ENCODE measurements at regions not wholly inside any gene's neighbourhood (a gene's known extent, or its start where the extent isn't known, plus 50 kb on each side); places are given as distances from the start of the nearest gene placed in this dataset.

- no peak overlapping the region for H3K4me2 ChIP-seq (ENCODE audit: control insufficient read depth, insufficient read depth)
- H3K27ac ChIP-seq (ENCODE audit: control insufficient read depth, insufficient read depth): no peak overlapping the region
- intact Hi-C loops (cut with micrococcal nuclease; ENCODE audit: unreplicated experiment) (no loop called here), in situ Hi-C loops (cut with MboI) (no loop called here)
- ChIA-PET SMC1A (ENCODE audit: uncharacterized antibody, unreplicated experiment) (no interaction called here), CTCF (no interaction called here), POLR2A (no interaction called here), RAD21 (ENCODE audit: unreplicated experiment) (no interaction called here)
- DNase-seq (ENCODE audit: low read depth, low spot score) (no peak), FAIRE-seq (no peak), ATAC-seq (no peak)
- no peaks in the 10 kb centered on the region for H3K4me1 ChIP-seq (ENCODE audit: control insufficient read depth, insufficient read depth, low read length)
- H3K27me3 ChIP-seq (replicated peaks in 1 of 2; ENCODE audit: control insufficient read depth in 2 of 2, insufficient read depth in 2 of 2, low read length in 1 of 2): no peaks in the 10 kb centered on the region; a peak in 2 of 4 replicates
- no peak overlapping the region for H2AFZ ChIP-seq (ENCODE audit: control insufficient read depth, low read depth, low read length)
- no peak overlapping the region for H3K9ac ChIP-seq (ENCODE audit: control insufficient read depth, insufficient read depth, low read length)
- no peaks in the 10 kb centered on the region for H3K36me3 ChIP-seq (ENCODE audit: control insufficient read depth in 2 of 2, insufficient read depth in 2 of 2, low read length in 1 of 2)
- no TSS peak for BruUV-seq (replicated peaks)
- no peaks in the 10 kb centered on the region for H3K79me2 ChIP-seq (ENCODE audit: control insufficient read depth, insufficient read depth, low read length)
- 6% methylated on average over 1 of the region's 1 CpG for WGBS (ENCODE audit: insufficient coverage, insufficient replicate concordance, low lambda C conversion rate, missing lambda C conversion rate)
- H3K4me3 ChIP-seq: no peak overlapping the region
- no peaks in the 10 kb centered on the region for H4K20me1 ChIP-seq (ENCODE audit: control insufficient read depth, insufficient read depth)
- H3K9me3 ChIP-seq (replicated peaks; ENCODE audit: control insufficient read depth, insufficient read depth, low read length): no peaks in the 10 kb centered on the region
- TF ChIP-seq ELK1 (IDR thresholded peaks at IDR 0.05; ENCODE audit: low read depth, low read length): no peak
- TF ChIP-seq SRF (IDR thresholded peaks at IDR 0.05; ENCODE audit: low read depth in 2 of 2, low read length in 2 of 2): no peak
These were observed 130.0 kb downstream of the EHF start for GRCh38 chr11:34750692-34751405.

DNA sequence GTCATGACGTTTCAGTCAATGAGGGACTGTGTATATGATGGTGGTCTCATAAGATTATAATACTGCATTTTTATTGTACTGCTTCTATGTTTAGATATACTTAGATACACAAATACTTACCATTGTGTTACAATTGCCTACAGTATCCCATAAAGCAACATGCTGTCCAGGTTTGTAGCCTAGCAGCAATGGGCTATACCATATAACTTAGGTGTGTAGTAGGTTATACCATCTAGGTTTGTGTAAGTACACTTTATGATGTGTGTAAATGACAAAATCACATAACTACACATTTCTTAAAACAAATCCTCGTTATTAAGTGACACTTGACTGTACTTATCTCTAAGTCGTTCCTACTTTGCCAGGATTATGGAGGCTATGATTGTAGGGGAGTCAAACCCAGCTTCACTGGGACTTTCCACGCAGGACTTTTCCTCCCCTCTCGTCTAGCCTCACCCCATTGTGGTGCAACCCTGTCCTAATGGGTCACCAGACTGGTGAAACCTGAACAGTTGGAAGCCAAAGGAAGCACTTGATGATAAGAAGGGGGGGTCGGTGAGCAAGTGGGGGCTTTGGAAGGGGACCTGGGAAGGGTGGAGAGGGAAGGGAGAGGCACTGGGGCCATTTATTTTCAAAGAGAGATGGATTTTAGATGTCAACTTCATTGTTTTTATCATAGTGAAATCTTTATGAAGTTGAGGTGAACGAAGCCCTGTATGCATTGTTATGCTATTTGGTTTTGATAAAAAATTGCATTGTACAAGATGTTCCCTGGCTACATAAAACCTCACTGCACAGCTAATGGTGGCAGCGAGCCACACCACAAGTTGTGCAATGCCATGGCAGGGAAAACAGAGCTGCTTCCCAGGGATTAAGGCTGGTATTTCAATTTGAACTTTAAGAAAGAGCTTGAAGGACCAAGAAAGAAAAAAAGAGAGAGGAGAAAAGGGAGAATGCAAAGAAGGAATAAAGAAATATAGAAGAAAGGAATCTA, 129.1 kb downstream of the EHF start:
- ChIA-PET POLR2A (no interaction called here), SMC1A (ENCODE audit: uncharacterized antibody, unreplicated experiment) (no interaction called here), RAD21 (ENCODE audit: unreplicated experiment) (no interaction called here), CTCF (no interaction called here)
- no peaks in the 10 kb centered on the region for H4K20me1 ChIP-seq (ENCODE audit: control insufficient read depth, insufficient read depth)
- H3K9me3 ChIP-seq (replicated peaks; ENCODE audit: control insufficient read depth, insufficient read depth, low read length): no peaks in the 10 kb centered on the region
- H3K4me1 ChIP-seq (ENCODE audit: control insufficient read depth, insufficient read depth, low read length): no peaks in the 10 kb centered on the region
- H3K27ac ChIP-seq (ENCODE audit: control insufficient read depth, insufficient read depth): no peak overlapping the region
- in situ Hi-C loops (cut with MboI) (no loop called here), intact Hi-C loops (cut with micrococcal nuclease; ENCODE audit: unreplicated experiment) (no loop called here)
- under 1% methylated on average over 8 of the region's 8 CpGs for WGBS (ENCODE audit: insufficient coverage, insufficient replicate concordance, low lambda C conversion rate, missing lambda C conversion rate)
- no peak overlapping the region for H3K4me3 ChIP-seq
- no TSS peak for BruUV-seq (replicated peaks)
- DNase-seq (ENCODE audit: low read depth, low spot score): no peak
- no peaks in the 10 kb centered on the region for H3K36me3 ChIP-seq (ENCODE audit: control insufficient read depth in 2 of 2, insufficient read depth in 2 of 2, low read length in 1 of 2)
- no peak overlapping the region for H3K4me2 ChIP-seq (ENCODE audit: control insufficient read depth, insufficient read depth)
- no peak overlapping the region for H3K9ac ChIP-seq (ENCODE audit: control insufficient read depth, insufficient read depth, low read length)
- H3K79me2 ChIP-seq (ENCODE audit: control insufficient read depth, insufficient read depth, low read length): no peaks in the 10 kb centered on the region
- no peak for ATAC-seq
- H2AFZ ChIP-seq (ENCODE audit: control insufficient read depth, low read depth, low read length): no peak overlapping the region
- no peak for TF ChIP-seq KAT2A (conservative IDR thresholded peaks at IDR 0.05; ENCODE audit: control insufficient read depth, low read depth, low read length)
- TF ChIP-seq GATAD2B (conservative IDR thresholded peaks at IDR 0.05; ENCODE audit: low read depth): no peak
- TF ChIP-seq BCL11A (IDR thresholded peaks at IDR 0.05; ENCODE audit: low read depth, low read length): no peak
- no peak for FAIRE-seq
- no peaks in the 10 kb centered on the region; a peak in 2 of 4 replicates for H3K27me3 ChIP-seq (replicated peaks in 1 of 2; ENCODE audit: control insufficient read depth in 2 of 2, insufficient read depth in 2 of 2, low read length in 1 of 2)

Data from GM12878 (cell line).